ENCODE measurements at regions not wholly inside any gene's neighbourhood (a gene's known extent, or its start where the extent isn't known, plus 50 kb on each side); places are given as distances from the start of the nearest gene placed in this dataset.

GRCh38 chr1:238408737-238409136, 518.0 kb upstream of the ZP4 start:
- no peak for TF ChIP-seq MAFK (IDR thresholded peaks at IDR 0.05; ENCODE audit: partially characterized antibody)
- no peak for TF ChIP-seq NR3C1 (IDR thresholded peaks at IDR 0.05)
- TF ChIP-seq USF2 (IDR thresholded peaks at IDR 0.05) = no peak
- no peak for TF ChIP-seq CTCF (IDR thresholded peaks at IDR 0.05)
- TF ChIP-seq ELK1 (IDR thresholded peaks at IDR 0.05; ENCODE audit: low read depth, low read length) = no peak
- no peak for TF ChIP-seq ZC3H11A (IDR thresholded peaks at IDR 0.05)
- TF ChIP-seq EP300 (IDR thresholded peaks at IDR 0.05) = no peak
- no peak for TF ChIP-seq POLR2A (IDR thresholded peaks at IDR 0.05; ENCODE audit: low read length)
